GM19023 (cell line): ENCODE measurements at regions not wholly inside any gene's neighbourhood (a gene's known extent, or its start where the extent isn't known, plus 50 kb on each side); places are given as distances from the start of the nearest gene placed in this dataset.

ENCODE experiments used
- ATAC-seq: cut with Tn5 transposase; IDR thresholded peaks from one replicate; pipeline ENCODE4 v1.9.1; 2021; ENCODE audit warnings: mild to moderate bottlenecking, moderate library complexity; ENCODE audit not compliant: unreplicated experiment

GRCh38 chr12:67832155-67832554 is 157.1 kb upstream of the IFNG-AS1 start:
- ATAC-seq: no peak

GRCh38 chr12:67833602-67834001 is 155.6 kb upstream of the IFNG-AS1 start:
- ATAC-seq: no peak

- ATAC-seq: no peak
Measured at GRCh38 chr12:67837876-67838275, 151.4 kb upstream of the IFNG-AS1 start.

GRCh38 chr12:67842124-67842523 is 147.1 kb upstream of the IFNG-AS1 start:
- ATAC-seq: no peak

- no peak for ATAC-seq
Measured at GRCh38 chr12:67843257-67843656, 146.0 kb upstream of the IFNG-AS1 start.

GRCh38 chr12:67852701-67853100 is 136.5 kb upstream of the IFNG-AS1 start:
- no peak for ATAC-seq

- no peak for ATAC-seq
Measured at GRCh38 chr12:67853204-67853603, 136.0 kb upstream of the IFNG-AS1 start.

GRCh38 chr12:67854351-67854750 is 134.9 kb upstream of the IFNG-AS1 start:
- no peak for ATAC-seq

- ATAC-seq: no peak
Measured at GRCh38 chr12:67855103-67855502, 134.1 kb upstream of the IFNG-AS1 start.

GRCh38 chr12:67871231-67871630 is 118.0 kb upstream of the IFNG-AS1 start:
- no peak for ATAC-seq

GRCh38 chr12:67873355-67873754 is 115.9 kb upstream of the IFNG-AS1 start:
- ATAC-seq: no peak

- no peak for ATAC-seq
Measured at GRCh38 chr12:67876305-67876915, 112.8 kb upstream of the IFNG-AS1 start.

- no peak for ATAC-seq
Measured at GRCh38 chr12:67877727-67878126, 111.5 kb upstream of the IFNG-AS1 start.

GRCh38 chr12:67879937-67880336 is 109.3 kb upstream of the IFNG-AS1 start:
- no peak for ATAC-seq

- ATAC-seq: no peak
Measured at GRCh38 chr12:67881565-67881964, 107.7 kb upstream of the IFNG-AS1 start.

GRCh38 chr12:67884596-67884995 is 104.7 kb upstream of the IFNG-AS1 start:
- ATAC-seq: no peak

- ATAC-seq: no peak
Measured at GRCh38 chr12:67885375-67886169, 103.7 kb upstream of the IFNG-AS1 start.

GRCh38 chr12:67887065-67887464 is 102.2 kb upstream of the IFNG-AS1 start:
- no peak for ATAC-seq

- ATAC-seq: no peak
Measured at GRCh38 chr12:67889931-67890330, 99.3 kb upstream of the IFNG-AS1 start.

- ATAC-seq: no peak
Measured at GRCh38 chr12:67890726-67891258, 98.5 kb upstream of the IFNG-AS1 start.

GRCh38 chr12:67891596-67891995 is 97.7 kb upstream of the IFNG-AS1 start:
- no peak for ATAC-seq
